HG03520 (cell line): ENCODE measurements at regions not wholly inside any gene's neighbourhood (a gene's known extent, or its start where the extent isn't known, plus 50 kb on each side); places are given as distances from the start of the nearest gene placed in this dataset.

Source experiments
- ATAC-seq: cut with Tn5 transposase; IDR thresholded peaks from one replicate; pipeline ENCODE4 v1.9.1; 2021; ENCODE audit warnings: mild to moderate bottlenecking, moderate library complexity; ENCODE audit not compliant: unreplicated experiment

DNA sequence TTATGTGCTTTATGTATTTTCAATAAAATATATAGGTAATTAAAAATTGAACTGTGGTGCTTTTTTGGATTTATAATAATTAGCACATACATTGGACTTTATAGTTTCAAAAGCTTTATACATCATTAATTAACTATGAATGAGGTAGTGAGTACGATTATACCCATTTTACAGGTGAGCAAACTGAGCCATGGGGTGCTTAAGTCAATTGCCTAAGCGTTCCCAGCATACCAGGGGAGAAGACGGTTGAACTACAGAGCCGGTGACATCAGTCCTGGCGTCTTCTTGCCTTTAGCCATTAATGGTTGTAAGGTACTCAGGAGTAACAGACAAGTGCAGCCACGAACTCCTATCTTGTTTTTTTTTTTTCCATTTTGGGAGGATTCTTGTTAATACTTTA is 172.8 kb downstream of the GATA3 start:
- no peak for ATAC-seq

DNA sequence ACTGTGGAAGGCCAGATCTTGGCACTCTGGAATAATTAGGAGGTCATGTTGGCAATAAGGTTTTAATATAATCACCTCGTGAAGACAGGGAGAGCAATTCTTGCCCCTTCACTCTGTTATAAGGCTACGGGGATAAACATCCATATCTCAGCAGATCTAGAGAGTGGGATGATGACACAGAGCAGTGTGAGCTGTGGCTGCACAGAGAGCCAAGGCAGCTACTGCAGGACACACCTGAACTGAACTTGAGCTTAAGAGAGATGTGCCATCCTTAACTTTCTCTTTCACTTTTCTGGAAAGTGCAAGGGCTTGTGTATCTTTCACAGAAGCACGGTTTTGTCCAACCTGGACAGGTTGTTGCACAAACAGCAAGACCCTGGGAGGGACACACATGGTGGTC is 174.7 kb downstream of the GATA3 start:
- ATAC-seq = no peak

- no peak for ATAC-seq
Measured at GRCh38 chr10:8230902-8231301, 176.4 kb downstream of the GATA3 start.

GRCh38 chr10:8233049-8233448 is 178.6 kb downstream of the GATA3 start:
- ATAC-seq = no peak

GRCh38 chr10:8233832-8234259 is 179.4 kb downstream of the GATA3 start:
- ATAC-seq = no peak

DNA sequence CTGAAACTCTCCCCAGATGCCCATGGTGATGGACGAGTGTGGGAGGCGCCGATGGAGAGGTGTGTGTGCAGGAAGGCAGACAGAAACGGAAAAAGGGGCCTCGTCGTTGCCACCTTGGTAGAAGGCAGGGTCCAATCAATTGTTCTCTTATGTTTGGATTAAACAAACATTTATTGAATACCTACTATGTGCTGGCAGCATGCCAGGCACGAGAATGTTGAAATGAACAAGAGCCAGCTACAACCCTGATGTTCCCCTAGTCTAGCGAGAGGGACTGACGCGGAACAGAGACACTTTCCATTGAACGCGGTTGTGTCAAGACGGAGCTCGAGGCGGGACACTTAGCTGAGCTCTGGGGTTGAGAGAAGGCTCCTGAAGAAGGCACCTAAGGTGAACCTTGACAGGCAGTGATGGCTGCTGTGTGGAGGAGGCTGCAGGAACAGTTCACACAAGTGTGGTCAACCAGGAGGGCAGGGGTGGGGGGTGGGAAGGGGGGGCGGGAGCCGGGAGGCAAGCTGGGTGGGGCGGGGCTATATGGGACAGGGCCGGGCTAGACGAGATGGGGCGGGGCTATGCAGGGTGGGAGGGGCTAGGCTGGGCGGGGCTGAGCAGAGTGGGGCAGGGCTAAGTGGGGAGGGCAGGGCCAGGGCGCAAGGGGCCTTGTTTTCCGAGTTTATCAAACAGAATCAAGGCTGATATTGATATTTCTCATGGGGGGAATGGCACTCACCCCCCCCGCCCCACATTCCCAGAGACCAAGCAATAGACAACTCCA is 181.0 kb downstream of the GATA3 start:
- ATAC-seq = no peak

DNA sequence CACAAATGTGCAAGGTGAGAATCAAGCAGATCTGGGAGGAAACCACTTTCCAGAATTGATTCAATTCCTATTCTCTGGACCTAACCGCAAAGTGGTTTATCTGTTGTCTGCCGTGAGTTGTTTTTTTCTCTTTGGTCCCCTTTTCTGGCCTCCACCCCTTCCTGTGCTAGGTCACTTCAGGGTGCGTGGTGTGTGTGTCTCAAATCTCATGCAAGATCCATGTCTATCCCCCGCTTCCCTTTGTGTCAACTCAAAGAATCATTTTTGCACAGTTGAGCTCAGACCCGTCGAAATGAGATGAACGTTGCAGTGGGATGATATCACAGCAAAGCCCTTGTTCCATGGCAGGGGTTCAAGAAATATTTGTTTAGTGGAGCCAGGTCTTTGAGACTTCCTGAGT is 184.5 kb downstream of the GATA3 start:
- no peak for ATAC-seq

GRCh38 chr10:8240861-8241260 is 186.4 kb downstream of the GATA3 start:
- no peak for ATAC-seq

DNA sequence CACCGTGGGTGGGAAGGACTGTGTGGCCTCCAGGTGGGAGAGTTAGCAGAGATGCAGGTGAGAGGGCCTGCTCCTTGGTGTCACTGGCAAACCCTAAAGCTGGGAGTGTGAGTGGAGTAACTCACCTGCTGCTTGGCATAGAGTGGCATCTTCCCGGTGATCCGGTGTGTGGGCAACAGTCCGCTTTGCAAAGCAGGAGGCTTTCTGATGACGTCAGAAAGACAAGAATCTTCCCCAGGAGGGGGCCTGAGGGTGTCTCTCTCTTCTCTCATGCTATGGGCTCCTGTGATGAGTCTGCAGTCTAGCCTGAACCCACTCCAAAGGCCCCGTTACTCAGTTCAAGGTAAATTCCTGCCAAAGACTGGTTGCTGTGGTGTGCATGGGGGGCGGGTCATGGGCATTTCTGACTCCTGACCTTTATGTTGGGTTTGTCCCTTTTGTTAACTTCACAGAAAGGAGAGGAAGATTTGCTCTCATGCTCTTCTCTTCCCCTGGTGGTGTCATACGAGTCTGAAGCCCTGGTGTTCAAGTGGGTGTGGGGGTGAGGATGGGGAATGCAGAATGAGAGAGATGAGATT is 187.9 kb downstream of the GATA3 start:
- ATAC-seq = no peak

DNA sequence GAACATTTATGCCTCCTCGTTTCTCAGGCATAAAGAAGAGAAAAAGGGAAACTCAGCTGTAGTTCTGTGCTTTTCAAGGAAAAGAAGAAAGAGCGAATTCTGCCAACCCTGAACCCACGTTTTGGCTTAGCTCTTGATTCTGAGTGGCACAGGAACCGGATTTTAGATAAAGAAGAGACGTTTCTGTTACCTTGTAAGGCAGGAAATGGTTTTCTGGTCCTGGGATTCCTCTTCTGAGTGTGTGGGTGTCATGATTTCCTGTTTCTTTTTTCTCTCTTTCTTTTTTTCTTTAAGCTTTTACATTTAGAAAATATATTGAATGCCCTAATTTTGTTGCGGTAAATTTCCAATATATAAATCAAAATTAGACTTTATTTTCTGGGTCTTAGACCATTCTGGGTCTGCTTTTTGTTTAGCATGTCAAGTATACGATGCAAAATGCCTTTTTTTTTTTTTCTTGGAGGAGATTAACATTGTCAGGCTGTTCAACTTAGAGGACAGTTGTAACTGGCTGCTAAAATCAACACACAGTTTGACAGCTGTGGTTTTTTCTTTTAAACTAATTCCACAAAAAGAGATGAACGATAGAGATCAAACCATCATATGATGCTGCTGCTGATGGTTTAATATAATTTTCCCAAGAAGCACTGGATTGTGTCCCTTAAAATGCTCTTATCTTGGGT is 190.8 kb downstream of the GATA3 start:
- ATAC-seq = no peak

DNA sequence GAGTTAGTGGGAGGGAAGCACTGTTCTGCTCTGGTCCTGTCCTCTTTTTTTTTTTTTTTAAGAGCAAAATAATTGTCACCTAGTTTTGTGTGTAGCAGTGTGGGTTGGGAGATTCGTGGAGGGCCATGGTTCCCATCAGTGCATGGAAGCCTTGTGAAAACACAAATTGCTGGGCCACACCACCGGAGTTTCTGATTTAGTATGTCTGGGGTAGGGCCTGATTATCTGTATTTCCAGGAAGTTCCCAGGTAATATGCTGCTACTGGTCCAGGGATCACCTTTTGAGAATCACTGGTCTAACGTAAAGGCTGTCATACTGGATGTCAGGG is 191.3 kb downstream of the GATA3 start:
- no peak for ATAC-seq

DNA sequence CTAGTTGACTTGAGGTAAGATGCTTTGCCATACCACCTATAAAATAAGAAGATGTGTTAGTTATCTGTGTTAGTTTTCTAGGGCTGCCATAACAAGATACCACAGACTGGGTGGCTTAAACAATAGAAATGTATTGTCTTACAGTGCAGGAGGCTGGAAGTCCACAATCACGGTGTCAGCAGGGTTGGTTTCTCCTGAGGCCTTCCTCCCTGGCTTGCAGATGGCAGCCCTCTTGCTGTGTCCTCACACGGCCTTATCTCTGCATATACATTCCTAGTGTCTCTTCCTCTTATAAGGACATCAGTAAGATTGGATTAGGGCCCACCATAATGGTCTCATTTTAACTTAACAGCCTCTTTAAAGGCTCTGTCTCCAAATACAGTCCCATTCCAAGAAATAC is 192.1 kb downstream of the GATA3 start:
- ATAC-seq = no peak

DNA sequence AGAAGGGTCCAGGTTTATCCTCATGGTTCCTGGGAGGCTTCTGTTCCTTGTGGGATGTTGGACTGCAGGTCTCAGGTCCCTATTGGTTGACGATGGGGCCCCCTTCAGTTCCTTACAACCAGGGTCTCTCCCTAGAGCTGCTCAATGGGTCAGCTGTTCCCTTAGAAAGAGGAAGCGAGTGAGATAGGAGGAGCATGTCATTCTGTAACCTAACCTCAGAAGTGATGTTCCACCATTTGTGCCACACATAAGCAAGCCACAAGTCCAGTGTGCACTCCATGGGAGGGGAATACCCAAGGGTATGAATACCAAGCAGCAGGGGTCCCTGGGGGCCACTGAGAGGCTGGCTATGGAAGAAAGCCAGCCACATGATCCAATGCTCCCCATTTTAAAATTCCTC is 192.7 kb downstream of the GATA3 start:
- no peak for ATAC-seq

GRCh38 chr10:8248868-8249267 is 194.4 kb downstream of the GATA3 start:
- ATAC-seq = no peak

DNA sequence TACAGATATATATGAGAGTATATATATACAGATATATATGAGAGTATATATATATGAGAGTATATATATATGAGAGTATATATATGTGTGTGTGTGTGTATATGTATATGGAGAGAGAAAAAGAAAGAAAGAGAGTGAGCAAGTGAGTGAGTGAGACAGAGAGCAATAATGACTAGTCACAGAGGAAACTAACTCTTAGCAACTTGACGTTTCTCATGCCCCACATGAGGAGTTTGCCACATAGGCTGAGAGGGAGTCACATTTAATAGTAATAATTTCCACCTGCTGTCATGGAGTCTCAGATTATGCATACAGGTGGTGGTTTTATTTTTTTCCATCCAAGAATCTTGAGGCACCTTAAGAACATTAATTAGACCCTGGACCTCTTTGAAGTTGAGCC is 199.9 kb downstream of the GATA3 start:
- no peak for ATAC-seq

DNA sequence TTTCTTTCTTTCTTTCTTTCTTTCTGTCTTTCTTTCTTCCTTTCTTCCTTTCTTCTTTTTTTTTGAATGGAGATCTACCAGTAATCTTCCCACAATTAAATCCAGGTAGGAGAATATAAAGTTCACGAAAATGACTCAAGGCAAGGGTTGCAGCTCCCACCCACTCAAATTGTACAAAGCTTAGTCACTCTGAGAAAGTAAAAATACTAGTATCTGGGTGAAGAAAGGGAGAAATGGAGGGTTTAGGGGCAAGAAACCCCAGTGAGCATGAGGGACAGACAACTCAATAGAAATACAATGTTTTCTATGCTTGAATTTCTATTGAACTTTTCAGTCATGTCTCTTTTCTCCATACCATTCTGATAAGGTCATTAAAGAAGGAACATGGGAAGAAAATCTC is 200.8 kb downstream of the GATA3 start:
- no peak for ATAC-seq

DNA sequence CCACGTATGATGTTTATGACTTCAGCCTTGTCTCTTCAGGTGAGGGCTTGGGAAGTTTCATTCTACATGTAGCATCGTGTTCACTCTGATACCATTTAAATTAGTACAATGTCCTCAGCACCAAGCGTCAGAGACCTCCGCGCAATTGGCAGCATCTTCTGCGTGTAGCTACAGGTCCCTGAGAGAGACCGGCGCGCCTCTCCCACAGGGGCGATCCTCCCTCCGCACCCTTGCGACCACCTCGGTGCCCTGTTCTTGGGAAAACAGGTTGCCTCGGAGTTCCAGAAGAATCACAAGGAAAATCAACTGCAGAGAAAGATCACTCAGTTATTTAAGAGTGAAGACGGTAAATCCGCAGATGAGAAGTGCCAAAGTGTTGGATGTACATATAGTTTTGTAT is 206.2 kb downstream of the GATA3 start:
- ATAC-seq = no peak

GRCh38 chr10:8262317-8262716 is 207.8 kb downstream of the GATA3 start:
- no peak for ATAC-seq

DNA sequence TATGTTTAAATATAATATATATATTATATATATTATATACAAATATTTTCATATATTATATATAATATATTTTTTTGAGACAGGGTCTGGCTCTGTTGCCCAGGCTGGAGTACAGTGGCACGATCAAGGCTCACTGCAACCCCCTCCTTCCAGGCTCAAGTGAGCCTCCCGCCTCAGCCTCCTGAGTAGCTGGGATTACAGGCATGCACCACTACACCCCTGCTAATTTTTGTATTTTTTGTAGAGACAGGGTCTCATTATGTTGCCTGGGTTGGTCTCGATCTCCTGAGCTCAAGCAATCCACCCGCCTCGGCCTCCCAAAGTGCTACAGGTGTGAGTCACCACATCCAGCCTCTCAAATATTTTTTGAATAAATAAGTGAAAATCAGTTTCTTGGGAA is 215.5 kb downstream of the GATA3 start:
- ATAC-seq = no peak

DNA sequence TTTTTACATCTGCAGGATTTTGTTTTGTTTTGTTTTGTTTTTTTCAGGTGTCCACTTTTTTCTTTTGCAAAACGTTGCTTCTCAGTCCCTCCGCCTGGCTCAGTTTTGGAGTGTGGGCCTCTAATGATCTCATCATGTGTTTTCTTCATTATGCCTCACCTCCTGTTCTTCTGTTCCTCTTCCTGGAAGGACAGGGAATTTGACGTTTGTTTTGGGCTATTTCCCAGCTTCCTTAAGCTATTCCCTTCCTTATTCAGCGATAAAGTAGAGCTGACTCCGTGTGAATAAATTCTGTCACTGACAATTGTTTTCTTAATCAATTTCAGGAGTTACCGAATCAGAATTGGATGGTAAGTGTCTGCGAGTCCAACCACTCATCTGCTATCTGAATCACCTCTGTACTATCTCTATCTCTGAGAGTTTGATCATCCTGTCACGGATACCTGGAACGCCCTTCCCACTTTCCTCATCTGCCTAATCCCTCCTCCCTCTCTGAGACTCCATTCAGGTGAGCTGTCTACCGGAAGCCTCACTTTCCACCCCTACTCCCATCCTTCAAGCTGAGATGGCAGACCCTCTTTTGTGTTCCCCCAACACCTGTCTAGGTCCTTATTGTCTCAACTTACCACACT is 218.4 kb downstream of the GATA3 start:
- no peak for ATAC-seq

DNA sequence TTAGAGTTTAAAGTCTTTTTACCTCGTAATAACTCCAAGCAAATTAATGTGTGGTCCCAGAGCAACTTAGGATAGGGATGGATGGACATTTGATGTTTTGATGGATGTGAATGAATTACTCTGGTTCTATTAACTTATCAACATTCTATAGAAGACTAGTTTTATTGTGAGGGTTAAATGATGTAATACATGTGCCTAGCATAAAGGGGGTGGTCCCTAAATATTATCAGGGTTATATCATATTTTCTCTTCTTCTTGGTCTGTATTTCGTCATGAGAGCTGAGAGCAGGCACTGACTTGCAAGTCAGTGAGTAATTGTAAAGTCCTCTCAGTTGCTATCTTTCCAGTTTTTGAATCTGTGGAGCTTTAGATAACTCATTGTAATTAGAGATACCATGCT is 219.3 kb downstream of the GATA3 start:
- no peak for ATAC-seq

GRCh38 chr10:8275911-8276310 is 221.4 kb downstream of the GATA3 start:
- no peak for ATAC-seq
